Calu3 (cell line): ENCODE measurements at regions not wholly inside any gene's neighbourhood (a gene's known extent, or its start where the extent isn't known, plus 50 kb on each side); places are given as distances from the start of the nearest gene placed in this dataset.
A peak's percentile ranks its signal among the peaks of the same experiment; 100 is the strongest.
"Not testable (repeated sequence)": the region's sequence is repeated elsewhere in the genome, so short reads cannot be mapped to it uniquely, and the experiment has no call there.

Experiments
- BruUV-seq: library from RNA; stranded (reverse); fragments of 400-500 nt; replicated peaks from 2 replicates; lab custom pipeline; 2021; lab: Mats Ljungman, UMichigan
- CTCF ChIA-PET: fragments of 300-600 bp; sonication (Branson Sonifier 250); formaldehyde crosslinking; loops from one replicate; lab custom pipeline; 2022; ENCODE audit warnings: antibody characterized with exemption; lab: Charles Lee
- DNase-seq: peaks from one replicate; pipeline ENCODE4 v3.0.0; 2022
- H3K27ac Mint-ChIP-seq: one replicate; pipeline ENCODE4 v1.8.0; 2022; ENCODE audit warnings: mixed read lengths; ENCODE audit not compliant: unreplicated experiment
- H3K27me3 Mint-ChIP-seq: one replicate; pipeline ENCODE4 v1.8.0; 2022; ENCODE audit warnings: mixed read lengths; ENCODE audit not compliant: unreplicated experiment
- H3K36me3 Mint-ChIP-seq: one replicate; pipeline ENCODE4 v1.8.0; 2022; ENCODE audit warnings: mild to moderate bottlenecking, moderate library complexity, mixed read lengths; ENCODE audit not compliant: insufficient read depth, unreplicated experiment
- H3K4me1 Mint-ChIP-seq: one replicate; pipeline ENCODE4 v1.8.0; 2022; ENCODE audit warnings: mild to moderate bottlenecking, low read depth, mixed read lengths; ENCODE audit not compliant: unreplicated experiment
- H3K4me3 Mint-ChIP-seq: one replicate; pipeline ENCODE4 v1.8.0; 2022; ENCODE audit warnings: mild to moderate bottlenecking, low read depth, moderate library complexity, mixed read lengths; ENCODE audit not compliant: unreplicated experiment
- H3K9me3 Mint-ChIP-seq: one replicate; pipeline ENCODE4 v1.8.0; 2022; ENCODE audit warnings: low read depth, mixed read lengths; ENCODE audit not compliant: unreplicated experiment
- CTCF ChIP-seq: fragments of 200-600 bp; IDR thresholded peaks from one replicate; pipeline ENCODE4 v1.8.0; 2022; ENCODE audit warnings: antibody characterized with exemption; ENCODE audit not compliant: unreplicated experiment
- intact Hi-C: fragments of 100-400 bp; cut with micrococcal nuclease; formaldehyde crosslinking; loops from one replicate; pipeline ENCODE4 v1.10.0; 2022; ENCODE audit not compliant: unreplicated experiment

- H3K4me3 Mint-ChIP-seq, result no peak overlapping the region
- H3K27ac Mint-ChIP-seq, result no peak overlapping the region
- no peak for DNase-seq
- CTCF ChIA-PET, result no interaction called here
- no peak for TF ChIP-seq CTCF
- BruUV-seq, result no TSS peak
- intact Hi-C loops, result no loop called here
- no peaks in the 10 kb centered on the region for H3K36me3 Mint-ChIP-seq
- no peaks in the 10 kb centered on the region for H3K27me3 Mint-ChIP-seq
- peaks cover 9% of the 10 kb centered on the region for H3K9me3 Mint-ChIP-seq
- H3K4me1 Mint-ChIP-seq, result no peaks in the 10 kb centered on the region
Measured at GRCh38 chr20:30815577-30816181, 441.8 kb upstream of the DEFB115 start.

GRCh38 chr20:30816182-30816645 is 441.2 kb upstream of the DEFB115 start:
- Mint-ChIP-seq H3K27ac (no peak overlapping the region), H3K4me1 (no peaks in the 10 kb centered on the region), H3K4me3 (no peak overlapping the region), H3K9me3 (peaks cover 9% of the 10 kb centered on the region), H3K27me3 (no peaks in the 10 kb centered on the region), H3K36me3 (no peaks in the 10 kb centered on the region)
- DNase-seq, result peak; percentile 7
- no peak for TF ChIP-seq CTCF
- intact Hi-C loops, result no loop called here
- CTCF ChIA-PET, result no interaction called here
- no TSS peak for BruUV-seq

GRCh38 chr20:30821615-30822014 is 435.8 kb upstream of the DEFB115 start:
- H3K4me1 Mint-ChIP-seq, DNase-seq, H3K9me3 Mint-ChIP-seq, intact Hi-C loops, H3K36me3 Mint-ChIP-seq, BruUV-seq, H3K27me3 Mint-ChIP-seq, H3K27ac Mint-ChIP-seq, CTCF ChIA-PET, H3K4me3 Mint-ChIP-seq: not testable (repeated sequence)

DNA sequence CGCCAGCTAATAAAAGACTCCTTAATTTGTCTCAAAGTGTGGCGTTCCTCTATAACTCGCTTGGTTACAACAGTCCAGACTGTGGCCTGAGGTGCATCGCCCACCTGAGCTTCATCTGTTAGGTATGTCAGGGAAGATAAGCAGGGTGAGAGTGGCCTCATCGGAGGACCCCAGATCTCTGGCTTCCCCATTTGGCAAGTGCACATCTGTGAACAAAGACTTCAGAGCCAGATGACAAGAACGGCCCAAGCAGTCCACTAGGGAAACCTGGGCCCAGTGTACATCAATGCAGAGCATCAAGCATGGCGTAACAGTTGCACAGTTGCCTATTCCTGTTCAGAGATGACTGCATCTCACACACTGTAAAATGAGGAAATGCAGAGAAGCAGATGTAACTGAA is 432.8 kb upstream of the DEFB115 start:
- H3K4me1 Mint-ChIP-seq, H3K27me3 Mint-ChIP-seq, H3K36me3 Mint-ChIP-seq, H3K27ac Mint-ChIP-seq, intact Hi-C loops, CTCF ChIA-PET, H3K4me3 Mint-ChIP-seq, BruUV-seq, DNase-seq: not testable (repeated sequence)
- peaks cover 10% of the 10 kb centered on the region for H3K9me3 Mint-ChIP-seq

GRCh38 chr20:30845923-30846322 is 411.5 kb upstream of the DEFB115 start:
- H3K9me3 Mint-ChIP-seq, CTCF ChIA-PET, DNase-seq, BruUV-seq, H3K36me3 Mint-ChIP-seq, intact Hi-C loops, H3K4me3 Mint-ChIP-seq, H3K27ac Mint-ChIP-seq, H3K27me3 Mint-ChIP-seq, H3K4me1 Mint-ChIP-seq: not testable (repeated sequence)

DNA sequence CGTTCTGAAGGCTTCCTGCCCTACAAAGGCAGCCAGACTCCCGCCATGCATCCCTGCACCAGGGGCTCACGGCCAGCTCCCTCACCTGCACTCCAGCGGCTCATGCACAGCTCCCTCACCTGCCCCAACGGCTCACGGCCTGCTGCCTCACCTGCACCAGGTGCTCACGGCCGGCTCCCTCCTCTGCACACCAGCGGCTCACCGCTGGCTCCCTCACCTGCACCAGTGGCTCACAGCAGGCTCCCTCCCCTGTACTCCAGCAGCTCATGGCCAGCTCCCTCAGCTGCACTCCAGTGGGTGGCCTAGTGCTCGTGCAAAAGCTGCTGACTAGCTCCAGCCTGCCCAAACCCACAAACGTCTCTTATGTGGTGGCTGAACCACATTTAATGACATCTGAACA is 389.2 kb upstream of the DEFB115 start:
- intact Hi-C loops, CTCF ChIA-PET: not testable (repeated sequence)
- peaks cover 23% of the 10 kb centered on the region for H3K9me3 Mint-ChIP-seq

DNA sequence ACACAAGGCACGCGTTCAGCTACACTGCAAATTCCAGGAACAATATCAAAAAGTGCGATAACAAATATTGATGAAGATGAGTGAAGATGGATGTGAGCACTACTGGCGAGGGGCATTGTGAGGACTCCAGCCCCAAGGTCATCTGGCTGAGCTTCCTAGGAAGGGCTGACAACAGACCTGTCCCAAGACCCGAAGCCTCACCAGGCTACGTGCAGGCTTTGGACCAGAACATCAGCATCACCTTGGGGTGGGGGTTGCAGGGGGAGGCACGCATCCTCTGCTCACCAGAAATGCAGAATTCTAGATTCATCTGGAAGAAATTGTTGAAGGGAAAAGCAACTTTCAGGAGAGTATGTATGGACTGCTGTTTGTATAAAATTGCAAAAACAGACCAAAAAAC is 386.3 kb upstream of the DEFB115 start:
- BruUV-seq, H3K4me1 Mint-ChIP-seq, DNase-seq, H3K27me3 Mint-ChIP-seq, CTCF ChIA-PET, H3K4me3 Mint-ChIP-seq, H3K36me3 Mint-ChIP-seq, H3K27ac Mint-ChIP-seq, intact Hi-C loops: not testable (repeated sequence)
- H3K9me3 Mint-ChIP-seq, result peaks cover 24% of the 10 kb centered on the region

More for the DNA sequence above, 389.2 kb upstream of the DEFB115 start:
- H3K4me1 Mint-ChIP-seq, H3K27ac Mint-ChIP-seq, H3K4me3 Mint-ChIP-seq, DNase-seq, H3K27me3 Mint-ChIP-seq, BruUV-seq, H3K36me3 Mint-ChIP-seq: not testable (repeated sequence)

- BruUV-seq, H3K27me3 Mint-ChIP-seq, H3K4me1 Mint-ChIP-seq, CTCF ChIA-PET, intact Hi-C loops, H3K36me3 Mint-ChIP-seq, H3K4me3 Mint-ChIP-seq, H3K27ac Mint-ChIP-seq, DNase-seq: not testable (repeated sequence)
- H3K9me3 Mint-ChIP-seq, result peaks cover 27% of the 10 kb centered on the region
Measured at GRCh38 chr20:30872252-30872651, 385.2 kb upstream of the DEFB115 start.
